ENCODE measurements at regions not wholly inside any gene's neighbourhood (a gene's known extent, or its start where the extent isn't known, plus 50 kb on each side); places are given as distances from the start of the nearest gene placed in this dataset.

- no peak overlapping the region for H3K27ac ChIP-seq
- no peaks in the 10 kb centered on the region for H4K20me1 ChIP-seq (ENCODE audit: low read depth)
- no peaks in the 10 kb centered on the region for H3F3A ChIP-seq (ENCODE audit: low read depth)
- no peak overlapping the region for H2AFZ ChIP-seq (replicated peaks)
- H3K9me3 ChIP-seq (ENCODE audit: low read depth): no peaks in the 10 kb centered on the region
- peaks cover 3% of the 10 kb centered on the region for H3K9me3 Mint-ChIP-seq
- DNase-seq (ENCODE audit: low spot score): no peak
- peaks cover 4% of the 10 kb centered on the region for H3K27me3 Mint-ChIP-seq (ENCODE audit: insufficient read depth, low read depth)
- H3K4me3 ChIP-seq: no peak overlapping the region
- no peaks in the 10 kb centered on the region for H3K4me1 Mint-ChIP-seq
- no peak overlapping the region for H3K9ac ChIP-seq
- H3K4me3 Mint-ChIP-seq: no peak overlapping the region
- no peak overlapping the region for H3K27ac Mint-ChIP-seq
- H3K4me1 ChIP-seq: peaks cover 3% of the 10 kb centered on the region
- no peaks in the 10 kb centered on the region for H3K27me3 ChIP-seq
- H3K79me2 ChIP-seq (ENCODE audit: low read depth): no peaks in the 10 kb centered on the region
- H3K36me3 ChIP-seq: no peaks in the 10 kb centered on the region
- no peak for TF ChIP-seq EZH2phosphoT487 (IDR thresholded peaks at IDR 0.05)
- no peak for TF ChIP-seq EZH2 (IDR thresholded peaks at IDR 0.05)
- no peak for TF ChIP-seq CTCF (IDR thresholded peaks at IDR 0.05)
- no peak overlapping the region for H3K4me2 ChIP-seq
- H3K36me3 Mint-ChIP-seq: no peaks in the 10 kb centered on the region
Observed at GRCh38 chr12:115398311-115398781, 714.4 kb upstream of the TBX3 start.

- no peak overlapping the region for H3K4me3 Mint-ChIP-seq
- H3K4me1 Mint-ChIP-seq: no peaks in the 10 kb centered on the region
- H3K4me1 ChIP-seq: peaks cover 3% of the 10 kb centered on the region
- H3K9me3 ChIP-seq (ENCODE audit: low read depth): no peaks in the 10 kb centered on the region
- H3K27me3 ChIP-seq: no peaks in the 10 kb centered on the region
- H3K4me3 ChIP-seq: no peak overlapping the region
- no peak overlapping the region for H3K27ac Mint-ChIP-seq
- TF ChIP-seq EZH2 (IDR thresholded peaks at IDR 0.05) (no peak), CTCF (IDR thresholded peaks at IDR 0.05) (no peak), EZH2phosphoT487 (IDR thresholded peaks at IDR 0.05) (no peak)
- no peak overlapping the region for H3K4me2 ChIP-seq
- peaks cover 3% of the 10 kb centered on the region for H3K9me3 Mint-ChIP-seq
- no peaks in the 10 kb centered on the region for H3K79me2 ChIP-seq (ENCODE audit: low read depth)
- no peaks in the 10 kb centered on the region for H3K36me3 Mint-ChIP-seq
- no peaks in the 10 kb centered on the region for H3K36me3 ChIP-seq
- peaks cover 4% of the 10 kb centered on the region for H3K27me3 Mint-ChIP-seq (ENCODE audit: insufficient read depth, low read depth)
- no peak overlapping the region for H3K9ac ChIP-seq
- H2AFZ ChIP-seq (replicated peaks): no peak overlapping the region
- no peaks in the 10 kb centered on the region for H4K20me1 ChIP-seq (ENCODE audit: low read depth)
- H3F3A ChIP-seq (ENCODE audit: low read depth): no peaks in the 10 kb centered on the region
- DNase-seq (ENCODE audit: low spot score): no peak
- H3K27ac ChIP-seq: no peak overlapping the region
Observed at GRCh38 chr12:115396567-115396966, 712.6 kb upstream of the TBX3 start.

GRCh38 chr12:115394496-115395220 is 710.7 kb upstream of the TBX3 start:
- Histone ChIP-seq H3K9me3 (ENCODE audit: low read depth) (no peaks in the 10 kb centered on the region), H3K27me3 (no peaks in the 10 kb centered on the region), H3K36me3 (no peaks in the 10 kb centered on the region), H3K4me1 (no peaks in the 10 kb centered on the region), H3K27ac (no peak overlapping the region), H3K9ac (no peak overlapping the region), H3K79me2 (ENCODE audit: low read depth) (no peaks in the 10 kb centered on the region), H2AFZ (replicated peaks) (no peak overlapping the region), H4K20me1 (ENCODE audit: low read depth) (no peaks in the 10 kb centered on the region), H3K4me2 (no peak overlapping the region), H3F3A (ENCODE audit: low read depth) (no peaks in the 10 kb centered on the region), H3K4me3 (no peak overlapping the region)
- Mint-ChIP-seq H3K27ac (no peak overlapping the region), H3K9me3 (peaks cover 8% of the 10 kb centered on the region), H3K4me1 (no peaks in the 10 kb centered on the region), H3K4me3 (no peak overlapping the region), H3K36me3 (no peaks in the 10 kb centered on the region), H3K27me3 (ENCODE audit: insufficient read depth, low read depth) (peaks cover 4% of the 10 kb centered on the region)
- TF ChIP-seq EZH2phosphoT487 (IDR thresholded peaks at IDR 0.05) (no peak), EZH2 (IDR thresholded peaks at IDR 0.05) (no peak), CTCF (IDR thresholded peaks at IDR 0.05) (no peak)
- no peak for DNase-seq (ENCODE audit: low spot score)
